K562 (cell line): ENCODE measurements at regions not wholly inside any gene's neighbourhood (a gene's known extent, or its start where the extent isn't known, plus 50 kb on each side); places are given as distances from the start of the nearest gene placed in this dataset.

Experiments used
- ATAC-seq: fragments of 200-7000 bp; cut with Tn5 transposase; 3 replicates; pipeline ENCODE4 v1.9.1; 2020; ENCODE audit warnings: moderate library complexity
- BruUV-seq: library from RNA; stranded (reverse); fragments of 400-500 nt; replicated peaks from 2 replicates; lab custom pipeline; 2021; lab: Mats Ljungman, UMichigan
- CTCF ChIA-PET: fragments of 300-600 bp; formaldehyde crosslinking; extraction: SDS; loops from one replicate; lab custom pipeline; 2021; ENCODE audit warnings: low intra/inter-chr PET ratio; lab: Yijun Ruan, JAX
- POLR2A ChIA-PET: fragments of 300-600, 350-650 bp; sonication (Branson Sonifier 250); formaldehyde crosslinking; extraction: SDS; loops from one replicate; lab custom pipeline; 2021; ENCODE audit warnings: antibody characterized with exemption, inconsistent platforms; lab: Yijun Ruan, JAX
- DNase-seq, 4 experiments: peaks; one replicate each; pipeline versions ENCODE4 v3.0.0 to v3.0.0-alpha.2; 2011 to 2018; ENCODE audit warnings: low spot score in 3 of 4, mixed read lengths in 3 of 4; ENCODE audit errors: extremely low read depth in 1 of 4
- FAIRE-seq: peaks from 2 replicates; lab custom pipeline; 2011; peaks lifted over from hg19 to GRCh38; lab: Jason Lieb, UNC
- H2AFZ ChIP-seq: 2 replicates; pipeline ENCODE4 v1.6.0; 2011; ENCODE audit warnings: low read depth, low read length, control low read depth, inconsistent platforms
- H3K27ac ChIP-seq: fragments of 200-600 bp; 3 replicates; pipeline ENCODE4 v1.8.0; 2011; ENCODE audit warnings: low read depth, mild to moderate bottlenecking, control low read depth, inconsistent platforms, low read length, moderate library complexity, mixed read lengths; ENCODE audit errors: extremely low read depth
- H3K27me3 ChIP-seq, 2 experiments: fragments of 300-600 bp in 1 of 2; 2 replicates in 1 of 2; 3 replicates in 1 of 2; pipeline versions ENCODE4 v1.6.0 to v1.8.0; 2011; ENCODE audit warnings: inconsistent platforms in 2 of 2, low read length in 2 of 2, mild to moderate bottlenecking in 1 of 2, mixed read lengths in 1 of 2, moderate library complexity in 1 of 2; ENCODE audit not compliant: control insufficient read depth in 2 of 2, insufficient read depth in 2 of 2
- H3K36me3 ChIP-seq: fragments of 300-600 bp; 3 replicates; pipeline ENCODE4 v1.8.0; 2011; ENCODE audit warnings: mild to moderate bottlenecking, low read length, inconsistent platforms; ENCODE audit not compliant: control insufficient read depth, insufficient read depth
- H3K4me1 ChIP-seq, 2 experiments: fragments of 200-600 bp in 1 of 2; replicated peaks in 1 of 2; 2 replicates in 1 of 2; 3 replicates in 1 of 2; pipeline versions ENCODE4 v1.5.1 to v1.8.0; 2011; ENCODE audit warnings: inconsistent platforms in 2 of 2, low read length in 2 of 2, mild to moderate bottlenecking in 1 of 2, mixed read lengths in 1 of 2, moderate library complexity in 1 of 2; ENCODE audit not compliant: control insufficient read depth in 2 of 2, insufficient read depth in 2 of 2
- H3K4me2 ChIP-seq: 2 replicates; pipeline ENCODE4 v1.6.1; 2011; ENCODE audit warnings: low read length, control low read depth, inconsistent platforms, mixed read lengths; ENCODE audit not compliant: insufficient read depth
- H3K4me3 ChIP-seq: fragments of 200-600 bp; sonication (generic), shearing (Covaris generic); 2 replicates; pipeline ENCODE4 v1.5.1; 2016; ENCODE audit warnings: control low read depth, inconsistent platforms
- H3K79me2 ChIP-seq: fragments of 200-600 bp; 3 replicates; pipeline ENCODE4 v1.8.0; 2011; ENCODE audit warnings: low read length, inconsistent platforms; ENCODE audit not compliant: control insufficient read depth, insufficient read depth
- H3K9ac ChIP-seq, 2 experiments: 2 replicates each; pipeline versions ENCODE4 v1.6.0 to v1.6.1; 2011; ENCODE audit warnings: low read depth in 2 of 2, low read length in 2 of 2, control low read depth in 1 of 2, inconsistent platforms in 1 of 2, mild to moderate bottlenecking in 1 of 2, mixed read lengths in 1 of 2; ENCODE audit not compliant: insufficient read depth in 1 of 2
- H3K9me1 ChIP-seq: one replicate; pipeline ENCODE4 v1.6.0; 2011; ENCODE audit warnings: inconsistent platforms, mild to moderate bottlenecking, low read length, moderate library complexity; ENCODE audit not compliant: control insufficient read depth, insufficient read depth
- H3K9me3 ChIP-seq: replicated peaks from 2 replicates; pipeline ENCODE4 v1.5.1; 2011; ENCODE audit warnings: low read depth, low read length, inconsistent platforms; ENCODE audit not compliant: control insufficient read depth, insufficient read depth
- H4K20me1 ChIP-seq: replicated peaks from 2 replicates; pipeline ENCODE4 v1.6.1; 2011; ENCODE audit warnings: low read length, inconsistent platforms, mixed read lengths; ENCODE audit not compliant: control insufficient read depth, insufficient read depth
- ADNP ChIP-seq: fragments of 200-800 bp; sonication (Bioruptor generic); IDR thresholded peaks from 2 replicates; pipeline ENCODE4 v1.6.1; 2016; ENCODE audit warnings: missing genetic modification characterization, missing compliant biosample characterization
- BCL6 ChIP-seq: fragments of 250-450 bp; sonication (Bioruptor Pico); IDR thresholded peaks from 2 replicates; pipeline ENCODE4 v1.4.0; 2020
- CHD4 ChIP-seq: fragments of 200-600 bp; sonication (generic); IDR thresholded peaks from 3 replicates; pipeline ENCODE4 v1.6.1; 2012; ENCODE audit warnings: low read depth, mild to moderate bottlenecking, mixed read lengths, low read length, inconsistent platforms; ENCODE audit not compliant: insufficient read depth, insufficient replicate concordance, poor library complexity, severe bottlenecking
- HLTF ChIP-seq: fragments of 450-650 bp; IDR thresholded peaks from 2 replicates; pipeline ENCODE4 v1.6.1; 2016
- KHSRP ChIP-seq: fragments of 450-650 bp; IDR thresholded peaks from 2 replicates; pipeline ENCODE4 v1.6.1; 2017
- NCOA6 ChIP-seq: fragments of 450-650 bp; IDR thresholded peaks from 2 replicates; pipeline ENCODE4 v1.6.1; 2017; ENCODE audit warnings: mild to moderate bottlenecking
- SRSF1 ChIP-seq: fragments of 200-400 bp; formaldehyde crosslinking; IDR thresholded peaks from 2 replicates; pipeline ENCODE4 v1.6.1; 2017; ENCODE audit warnings: mild to moderate bottlenecking, low read depth, low read length, moderate library complexity
- ZBTB8A ChIP-seq: fragments of 450-650 bp; IDR thresholded peaks from 2 replicates; pipeline ENCODE4 v1.6.1; 2018; ENCODE audit warnings: mild to moderate bottlenecking, moderate library complexity; ENCODE audit not compliant: partially characterized antibody
- ZKSCAN1 ChIP-seq: fragments of 150-350 bp; IDR thresholded peaks from 2 replicates; pipeline ENCODE4 v1.6.1; 2016; ENCODE audit warnings: low read depth, low read length
- ZNF24 ChIP-seq: fragments of 450-650 bp; IDR thresholded peaks from 2 replicates; pipeline ENCODE4 v1.6.1; 2016
- ZNF41 ChIP-seq: fragments of 250-450 bp; sonication (Bioruptor Pico); conservative IDR thresholded peaks from 2 replicates; pipeline ENCODE4 v1.4.0; 2020; ENCODE audit warnings: mild to moderate bottlenecking
- WGBS: fragments of 100-300 bp; shearing (Covaris generic); methylation state at CpG from one replicate; pipeline ENCODE4 v1.1.6; 2016; ENCODE audit warnings: low coverage, mixed read lengths; ENCODE audit not compliant: insufficient coverage; ENCODE audit errors: missing lambda C conversion rate; 5-methylcytosine and 5-hydroxymethylcytosine counted together
- in situ Hi-C: fragments of 300-500 bp; cut with MboI; formaldehyde crosslinking; loops from 4 replicates; pipeline ENCODE4 v1.15.0; 2018; ENCODE audit warnings: inconsistent platforms, mixed read lengths
- intact Hi-C: fragments of 100-400 bp; cut with micrococcal nuclease; formaldehyde crosslinking; loops from 2 replicates; pipeline ENCODE4 v1.14.2; 2022
- TF ChIP-seq, protein P1 (sequence below): sonication (generic); formaldehyde crosslinking; IDR thresholded peaks from 2 replicates; pipeline ENCODE4 v1.8.0; 2023; ENCODE audit warnings: missing genetic modification reagents, mild to moderate bottlenecking, borderline replicate concordance
- TF ChIP-seq, protein P2 (sequence below): sonication (generic); formaldehyde crosslinking; IDR thresholded peaks from 2 replicates; pipeline ENCODE4 v1.8.0; 2023; ENCODE audit warnings: mild to moderate bottlenecking, missing genetic modification reagents

DNA sequence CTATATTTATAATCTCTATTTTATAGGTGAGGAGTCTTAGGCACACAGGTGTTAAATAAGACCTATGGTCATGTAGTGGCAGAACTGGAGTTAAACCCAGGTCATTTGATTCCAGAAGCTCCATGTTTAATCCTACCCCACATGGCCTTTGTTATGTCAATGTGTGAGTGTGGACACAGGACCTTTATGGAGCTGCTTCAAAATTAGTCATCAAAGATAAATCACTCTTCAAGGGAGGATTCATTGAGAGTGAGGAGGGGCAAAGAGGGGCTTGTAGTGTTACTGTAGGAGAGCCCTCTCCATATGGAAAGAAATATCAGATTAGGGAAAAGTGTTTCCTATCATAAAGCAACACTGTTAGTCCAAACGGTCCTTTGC lies 74.6 kb upstream of the ARRDC3 start (continued):
- TF ChIP-seq, protein P1, sequence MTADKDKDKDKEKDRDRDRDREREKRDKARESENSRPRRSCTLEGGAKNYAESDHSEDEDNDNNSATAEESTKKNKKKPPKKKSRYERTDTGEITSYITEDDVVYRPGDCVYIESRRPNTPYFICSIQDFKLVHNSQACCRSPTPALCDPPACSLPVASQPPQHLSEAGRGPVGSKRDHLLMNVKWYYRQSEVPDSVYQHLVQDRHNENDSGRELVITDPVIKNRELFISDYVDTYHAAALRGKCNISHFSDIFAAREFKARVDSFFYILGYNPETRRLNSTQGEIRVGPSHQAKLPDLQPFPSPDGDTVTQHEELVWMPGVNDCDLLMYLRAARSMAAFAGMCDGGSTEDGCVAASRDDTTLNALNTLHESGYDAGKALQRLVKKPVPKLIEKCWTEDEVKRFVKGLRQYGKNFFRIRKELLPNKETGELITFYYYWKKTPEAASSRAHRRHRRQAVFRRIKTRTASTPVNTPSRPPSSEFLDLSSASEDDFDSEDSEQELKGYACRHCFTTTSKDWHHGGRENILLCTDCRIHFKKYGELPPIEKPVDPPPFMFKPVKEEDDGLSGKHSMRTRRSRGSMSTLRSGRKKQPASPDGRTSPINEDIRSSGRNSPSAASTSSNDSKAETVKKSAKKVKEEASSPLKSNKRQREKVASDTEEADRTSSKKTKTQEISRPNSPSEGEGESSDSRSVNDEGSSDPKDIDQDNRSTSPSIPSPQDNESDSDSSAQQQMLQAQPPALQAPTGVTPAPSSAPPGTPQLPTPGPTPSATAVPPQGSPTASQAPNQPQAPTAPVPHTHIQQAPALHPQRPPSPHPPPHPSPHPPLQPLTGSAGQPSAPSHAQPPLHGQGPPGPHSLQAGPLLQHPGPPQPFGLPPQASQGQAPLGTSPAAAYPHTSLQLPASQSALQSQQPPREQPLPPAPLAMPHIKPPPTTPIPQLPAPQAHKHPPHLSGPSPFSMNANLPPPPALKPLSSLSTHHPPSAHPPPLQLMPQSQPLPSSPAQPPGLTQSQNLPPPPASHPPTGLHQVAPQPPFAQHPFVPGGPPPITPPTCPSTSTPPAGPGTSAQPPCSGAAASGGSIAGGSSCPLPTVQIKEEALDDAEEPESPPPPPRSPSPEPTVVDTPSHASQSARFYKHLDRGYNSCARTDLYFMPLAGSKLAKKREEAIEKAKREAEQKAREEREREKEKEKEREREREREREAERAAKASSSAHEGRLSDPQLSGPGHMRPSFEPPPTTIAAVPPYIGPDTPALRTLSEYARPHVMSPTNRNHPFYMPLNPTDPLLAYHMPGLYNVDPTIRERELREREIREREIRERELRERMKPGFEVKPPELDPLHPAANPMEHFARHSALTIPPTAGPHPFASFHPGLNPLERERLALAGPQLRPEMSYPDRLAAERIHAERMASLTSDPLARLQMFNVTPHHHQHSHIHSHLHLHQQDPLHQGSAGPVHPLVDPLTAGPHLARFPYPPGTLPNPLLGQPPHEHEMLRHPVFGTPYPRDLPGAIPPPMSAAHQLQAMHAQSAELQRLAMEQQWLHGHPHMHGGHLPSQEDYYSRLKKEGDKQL (CRISPR knock-in tag), result no peak

DNA sequence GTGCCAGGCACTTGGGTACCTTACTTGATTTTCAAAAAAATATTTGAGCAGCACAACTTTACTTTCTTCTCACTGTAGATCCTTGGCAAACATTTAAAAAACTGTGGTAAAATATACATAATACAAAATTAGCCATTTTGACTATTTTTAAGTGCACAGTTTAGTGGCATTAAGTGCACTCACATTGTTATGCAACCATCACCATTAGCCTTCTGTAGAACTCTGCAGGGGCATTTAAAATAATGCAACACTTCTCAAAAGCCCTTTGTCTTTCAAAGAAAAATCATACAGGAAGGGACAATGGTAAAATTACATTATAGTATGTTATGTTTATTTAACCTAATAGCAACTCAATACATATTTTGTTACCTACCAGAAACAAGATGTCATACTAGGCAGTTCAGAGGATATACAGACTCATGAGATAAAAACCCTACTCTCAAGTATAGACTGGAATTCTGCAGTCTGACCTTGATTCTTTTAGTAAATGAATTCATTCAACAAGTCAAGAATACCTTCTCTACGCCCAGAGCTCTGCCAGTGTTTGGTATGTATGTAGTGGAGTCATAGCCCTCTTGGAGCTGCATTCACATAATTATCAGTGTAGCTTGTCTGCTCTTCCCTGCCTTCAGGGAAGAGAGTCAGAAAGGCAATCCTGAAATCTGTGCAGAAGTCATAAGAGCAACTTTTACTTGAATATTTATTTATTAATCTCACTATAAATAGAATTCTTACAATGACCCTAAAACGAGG lies 74.0 kb upstream of the ARRDC3 start:
- H3K4me3 ChIP-seq, result no peak overlapping the region
- TF ChIP-seq ZKSCAN1 (no peak), SRSF1 (no peak), KHSRP (no peak), ADNP (tag) (no peak), NCOA6 (no peak), ZNF24 (no peak), CHD4 (no peak), HLTF (no peak), ZNF41 (no peak), BCL6 (CRISPR knock-in tag) (no peak), ZBTB8A (no peak)
- TF ChIP-seq, protein P2, sequence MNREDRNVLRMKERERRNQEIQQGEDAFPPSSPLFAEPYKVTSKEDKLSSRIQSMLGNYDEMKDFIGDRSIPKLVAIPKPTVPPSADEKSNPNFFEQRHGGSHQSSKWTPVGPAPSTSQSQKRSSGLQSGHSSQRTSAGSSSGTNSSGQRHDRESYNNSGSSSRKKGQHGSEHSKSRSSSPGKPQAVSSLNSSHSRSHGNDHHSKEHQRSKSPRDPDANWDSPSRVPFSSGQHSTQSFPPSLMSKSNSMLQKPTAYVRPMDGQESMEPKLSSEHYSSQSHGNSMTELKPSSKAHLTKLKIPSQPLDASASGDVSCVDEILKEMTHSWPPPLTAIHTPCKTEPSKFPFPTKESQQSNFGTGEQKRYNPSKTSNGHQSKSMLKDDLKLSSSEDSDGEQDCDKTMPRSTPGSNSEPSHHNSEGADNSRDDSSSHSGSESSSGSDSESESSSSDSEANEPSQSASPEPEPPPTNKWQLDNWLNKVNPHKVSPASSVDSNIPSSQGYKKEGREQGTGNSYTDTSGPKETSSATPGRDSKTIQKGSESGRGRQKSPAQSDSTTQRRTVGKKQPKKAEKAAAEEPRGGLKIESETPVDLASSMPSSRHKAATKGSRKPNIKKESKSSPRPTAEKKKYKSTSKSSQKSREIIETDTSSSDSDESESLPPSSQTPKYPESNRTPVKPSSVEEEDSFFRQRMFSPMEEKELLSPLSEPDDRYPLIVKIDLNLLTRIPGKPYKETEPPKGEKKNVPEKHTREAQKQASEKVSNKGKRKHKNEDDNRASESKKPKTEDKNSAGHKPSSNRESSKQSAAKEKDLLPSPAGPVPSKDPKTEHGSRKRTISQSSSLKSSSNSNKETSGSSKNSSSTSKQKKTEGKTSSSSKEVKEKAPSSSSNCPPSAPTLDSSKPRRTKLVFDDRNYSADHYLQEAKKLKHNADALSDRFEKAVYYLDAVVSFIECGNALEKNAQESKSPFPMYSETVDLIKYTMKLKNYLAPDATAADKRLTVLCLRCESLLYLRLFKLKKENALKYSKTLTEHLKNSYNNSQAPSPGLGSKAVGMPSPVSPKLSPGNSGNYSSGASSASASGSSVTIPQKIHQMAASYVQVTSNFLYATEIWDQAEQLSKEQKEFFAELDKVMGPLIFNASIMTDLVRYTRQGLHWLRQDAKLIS, result no peak

More for the DNA sequence above, 74.0 kb upstream of the ARRDC3 start:
- ATAC-seq, result no peak
- Histone ChIP-seq H3K27me3 (no peaks in the 10 kb centered on the region), H3K36me3 (no peaks in the 10 kb centered on the region), H3K9ac (no peak overlapping the region), H2AFZ (no peak overlapping the region), H3K27ac (no peak overlapping the region), H3K4me2 (no peak overlapping the region), H3K4me1 (no peaks in the 10 kb centered on the region), H3K9me3 (no peaks in the 10 kb centered on the region), H4K20me1 (no peaks in the 10 kb centered on the region), H3K79me2 (no peaks in the 10 kb centered on the region), H3K9me1 (no peaks in the 10 kb centered on the region)
- no TSS peak for BruUV-seq
- CTCF ChIA-PET, result no interaction called here
- POLR2A ChIA-PET, result no interaction called here
- intact Hi-C loops, result no loop called here
- DNase-seq, result no peak
- no peak for FAIRE-seq
- in situ Hi-C loops, result no loop called here
- whole genome bisulfite sequencing, result 3% methylated on average over 2 of the region's 2 CpGs
